ENCODE measurements at regions not wholly inside any gene's neighbourhood (a gene's known extent, or its start where the extent isn't known, plus 50 kb on each side); places are given as distances from the start of the nearest gene placed in this dataset.

DNA sequence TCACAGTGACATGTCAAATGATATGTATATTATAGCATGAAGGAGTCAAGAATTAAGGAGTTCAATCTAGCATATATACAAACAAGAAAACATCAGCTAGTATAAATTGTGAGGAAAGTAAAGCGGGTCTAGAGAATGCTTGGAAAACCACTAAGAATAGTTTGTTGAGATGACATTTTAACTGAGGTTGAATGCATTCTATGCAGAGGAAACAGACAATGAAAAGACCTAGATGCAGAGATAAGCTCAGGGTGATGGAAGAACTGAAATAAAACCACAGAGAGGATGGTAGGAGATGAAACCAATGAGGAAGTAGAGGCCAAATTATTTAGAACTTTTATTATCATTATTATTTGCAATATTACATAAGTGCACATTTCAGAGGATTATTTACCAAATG lies 803.6 kb upstream of the FANCL start:
- TF ChIP-seq, protein P1, sequence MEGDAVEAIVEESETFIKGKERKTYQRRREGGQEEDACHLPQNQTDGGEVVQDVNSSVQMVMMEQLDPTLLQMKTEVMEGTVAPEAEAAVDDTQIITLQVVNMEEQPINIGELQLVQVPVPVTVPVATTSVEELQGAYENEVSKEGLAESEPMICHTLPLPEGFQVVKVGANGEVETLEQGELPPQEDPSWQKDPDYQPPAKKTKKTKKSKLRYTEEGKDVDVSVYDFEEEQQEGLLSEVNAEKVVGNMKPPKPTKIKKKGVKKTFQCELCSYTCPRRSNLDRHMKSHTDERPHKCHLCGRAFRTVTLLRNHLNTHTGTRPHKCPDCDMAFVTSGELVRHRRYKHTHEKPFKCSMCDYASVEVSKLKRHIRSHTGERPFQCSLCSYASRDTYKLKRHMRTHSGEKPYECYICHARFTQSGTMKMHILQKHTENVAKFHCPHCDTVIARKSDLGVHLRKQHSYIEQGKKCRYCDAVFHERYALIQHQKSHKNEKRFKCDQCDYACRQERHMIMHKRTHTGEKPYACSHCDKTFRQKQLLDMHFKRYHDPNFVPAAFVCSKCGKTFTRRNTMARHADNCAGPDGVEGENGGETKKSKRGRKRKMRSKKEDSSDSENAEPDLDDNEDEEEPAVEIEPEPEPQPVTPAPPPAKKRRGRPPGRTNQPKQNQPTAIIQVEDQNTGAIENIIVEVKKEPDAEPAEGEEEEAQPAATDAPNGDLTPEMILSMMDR (IDR thresholded peaks at IDR 0.05; ENCODE audit: low read length): no peak
- TF ChIP-seq EZH2phosphoT487 (IDR thresholded peaks at IDR 0.05; ENCODE audit: low read length): no peak

Measured in MM.1S (cell line).